ENCODE measurements at regions not wholly inside any gene's neighbourhood (a gene's known extent, or its start where the extent isn't known, plus 50 kb on each side); places are given as distances from the start of the nearest gene placed in this dataset.

GRCh38 chr5:93153461-93153860 lies 427.6 kb downstream of the NR2F1-AS1 start:
- Mint-ChIP-seq H3K4me3 (ENCODE audit: low read depth) (no peak overlapping the region), H3K36me3 (ENCODE audit: insufficient read depth) (no peaks in the 10 kb centered on the region), H3K27me3 (peaks cover 3% of the 10 kb centered on the region), H3K9me3 (ENCODE audit: low read depth) (no peaks in the 10 kb centered on the region), H3K4me1 (ENCODE audit: low read depth) (peaks cover 15% of the 10 kb centered on the region), H3K27ac (no peak overlapping the region)
- TF ChIP-seq, protein P1, sequence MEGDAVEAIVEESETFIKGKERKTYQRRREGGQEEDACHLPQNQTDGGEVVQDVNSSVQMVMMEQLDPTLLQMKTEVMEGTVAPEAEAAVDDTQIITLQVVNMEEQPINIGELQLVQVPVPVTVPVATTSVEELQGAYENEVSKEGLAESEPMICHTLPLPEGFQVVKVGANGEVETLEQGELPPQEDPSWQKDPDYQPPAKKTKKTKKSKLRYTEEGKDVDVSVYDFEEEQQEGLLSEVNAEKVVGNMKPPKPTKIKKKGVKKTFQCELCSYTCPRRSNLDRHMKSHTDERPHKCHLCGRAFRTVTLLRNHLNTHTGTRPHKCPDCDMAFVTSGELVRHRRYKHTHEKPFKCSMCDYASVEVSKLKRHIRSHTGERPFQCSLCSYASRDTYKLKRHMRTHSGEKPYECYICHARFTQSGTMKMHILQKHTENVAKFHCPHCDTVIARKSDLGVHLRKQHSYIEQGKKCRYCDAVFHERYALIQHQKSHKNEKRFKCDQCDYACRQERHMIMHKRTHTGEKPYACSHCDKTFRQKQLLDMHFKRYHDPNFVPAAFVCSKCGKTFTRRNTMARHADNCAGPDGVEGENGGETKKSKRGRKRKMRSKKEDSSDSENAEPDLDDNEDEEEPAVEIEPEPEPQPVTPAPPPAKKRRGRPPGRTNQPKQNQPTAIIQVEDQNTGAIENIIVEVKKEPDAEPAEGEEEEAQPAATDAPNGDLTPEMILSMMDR (IDR thresholded peaks at IDR 0.05; ENCODE audit: unreplicated experiment) = no peak
- no peak for DNase-seq (ENCODE audit: low spot score, unreplicated experiment)

- no peaks in the 10 kb centered on the region for H3K36me3 Mint-ChIP-seq (ENCODE audit: insufficient read depth)
- no peak overlapping the region for H3K27ac Mint-ChIP-seq
- H3K9me3 Mint-ChIP-seq (ENCODE audit: low read depth) = no peaks in the 10 kb centered on the region
- DNase-seq (ENCODE audit: low spot score, unreplicated experiment) = no peak
- peaks cover 3% of the 10 kb centered on the region for H3K27me3 Mint-ChIP-seq
- H3K4me3 Mint-ChIP-seq (ENCODE audit: low read depth) = no peak overlapping the region
- TF ChIP-seq, protein P1 (IDR thresholded peaks at IDR 0.05; ENCODE audit: unreplicated experiment) = no peak
- H3K4me1 Mint-ChIP-seq (ENCODE audit: low read depth) = peaks cover 15% of the 10 kb centered on the region
Measured at GRCh38 chr5:93151896-93152295, 429.1 kb downstream of the NR2F1-AS1 start.

- no peak overlapping the region for H3K4me3 Mint-ChIP-seq (ENCODE audit: low read depth)
- no peaks in the 10 kb centered on the region for H3K9me3 Mint-ChIP-seq (ENCODE audit: low read depth)
- H3K27me3 Mint-ChIP-seq = no peaks in the 10 kb centered on the region
- no peaks in the 10 kb centered on the region for H3K36me3 Mint-ChIP-seq (ENCODE audit: insufficient read depth)
- no peak for DNase-seq (ENCODE audit: low spot score, unreplicated experiment)
- no peak overlapping the region for H3K27ac Mint-ChIP-seq
- H3K4me1 Mint-ChIP-seq (ENCODE audit: low read depth) = peaks cover 15% of the 10 kb centered on the region
- TF ChIP-seq, protein P1 (IDR thresholded peaks at IDR 0.05; ENCODE audit: unreplicated experiment) = no peak
Measured at GRCh38 chr5:93151121-93151520, 429.9 kb downstream of the NR2F1-AS1 start.

GRCh38 chr5:93150311-93151012 lies 430.6 kb downstream of the NR2F1-AS1 start:
- H3K9me3 Mint-ChIP-seq (ENCODE audit: low read depth) = peaks cover 1% of the 10 kb centered on the region
- no peak overlapping the region for H3K27ac Mint-ChIP-seq
- TF ChIP-seq, protein P1 (IDR thresholded peaks at IDR 0.05; ENCODE audit: unreplicated experiment) = no peak

GRCh38 chr5:93145767-93146166 lies 435.3 kb downstream of the NR2F1-AS1 start:
- peaks cover 3% of the 10 kb centered on the region for H3K27me3 Mint-ChIP-seq
- TF ChIP-seq, protein P1 (IDR thresholded peaks at IDR 0.05; ENCODE audit: unreplicated experiment) = no peak

More at GRCh38 chr5:93150311-93151012, 430.6 kb downstream of the NR2F1-AS1 start:
- no peak for DNase-seq (ENCODE audit: low spot score, unreplicated experiment)
- Mint-ChIP-seq H3K4me3 (ENCODE audit: low read depth) (no peak overlapping the region), H3K27me3 (peaks cover 1% of the 10 kb centered on the region), H3K4me1 (ENCODE audit: low read depth) (peaks cover 15% of the 10 kb centered on the region), H3K36me3 (ENCODE audit: insufficient read depth) (no peaks in the 10 kb centered on the region)

More at GRCh38 chr5:93145767-93146166, 435.3 kb downstream of the NR2F1-AS1 start:
- Mint-ChIP-seq H3K4me3 (ENCODE audit: low read depth) (no peak overlapping the region), H3K4me1 (ENCODE audit: low read depth) (no peaks in the 10 kb centered on the region), H3K9me3 (ENCODE audit: low read depth) (peaks cover 11% of the 10 kb centered on the region), H3K36me3 (ENCODE audit: insufficient read depth) (peaks cover 3% of the 10 kb centered on the region), H3K27ac (no peak overlapping the region)
- DNase-seq (ENCODE audit: low spot score, unreplicated experiment) = no peak
